GM23338 (cell line): ENCODE measurements at regions not wholly inside any gene's neighbourhood (a gene's known extent, or its start where the extent isn't known, plus 50 kb on each side); places are given as distances from the start of the nearest gene placed in this dataset.

Experiments used
- ATAC-seq: fragments of 200-7000 bp; cut with Tn5 transposase; 3 replicates; pipeline ENCODE4 v1.9.1; 2020
- DNase-seq: peaks from one replicate; pipeline ENCODE4 v3.0.0-alpha.2; 2015; ENCODE audit warnings: low spot score
- H2AFZ ChIP-seq: fragments of 200-600 bp; sonication (generic); 2 replicates; pipeline ENCODE4 v1.8.0; 2016; ENCODE audit warnings: antibody characterized with exemption, mild to moderate bottlenecking, moderate library complexity
- H3F3A ChIP-seq: fragments of 200-600 bp; sonication (generic); replicated peaks from 2 replicates; pipeline ENCODE4 v1.8.0; 2017; ENCODE audit warnings: antibody characterized with exemption, mixed run types, low read depth
- H3K27ac ChIP-seq: fragments of 200-600 bp; sonication (generic); 2 replicates; pipeline ENCODE4 v1.6.1; 2016; ENCODE audit warnings: low read depth
- H3K27me3 ChIP-seq: fragments of 200-600 bp; sonication (generic); 2 replicates; pipeline ENCODE4 v1.8.0; 2016; ENCODE audit warnings: mild to moderate bottlenecking, mixed run types, moderate library complexity; ENCODE audit not compliant: insufficient read depth
- H3K36me3 ChIP-seq: fragments of 200-600 bp; sonication (generic); 2 replicates; pipeline ENCODE4 v1.8.0; 2016; ENCODE audit warnings: mild to moderate bottlenecking; ENCODE audit not compliant: insufficient read depth
- H3K4me1 ChIP-seq: fragments of 200-600 bp; sonication (generic); 2 replicates; pipeline ENCODE4 v1.8.0; 2016; ENCODE audit warnings: mild to moderate bottlenecking, moderate library complexity; ENCODE audit not compliant: insufficient read depth
- H3K4me2 ChIP-seq: fragments of 200-600 bp; sonication (generic); 2 replicates; pipeline ENCODE4 v1.7.1; 2017; ENCODE audit warnings: mixed run types
- H3K4me3 ChIP-seq: fragments of 200-600 bp; sonication (generic); 2 replicates; pipeline ENCODE4 v1.6.1; 2016; ENCODE audit warnings: mixed run types
- H3K79me2 ChIP-seq: fragments of 200-600 bp; sonication (generic); replicated peaks from 2 replicates; pipeline ENCODE4 v1.8.0; 2017; ENCODE audit warnings: mild to moderate bottlenecking; ENCODE audit not compliant: insufficient read depth
- H3K9me2 ChIP-seq: fragments of 200-600 bp; sonication (generic); 2 replicates; pipeline ENCODE4 v1.8.0; 2017; ENCODE audit not compliant: insufficient read depth
- H4K20me1 ChIP-seq: fragments of 200-600 bp; sonication (generic); replicated peaks from 2 replicates; pipeline ENCODE4 v1.8.0; 2017; ENCODE audit warnings: mild to moderate bottlenecking; ENCODE audit not compliant: insufficient read depth
- H3K27ac Mint-ChIP-seq: 2 replicates; pipeline ENCODE4 v1.8.0; 2020; ENCODE audit warnings: inconsistent platforms, mild to moderate bottlenecking, moderate library complexity, mixed read lengths
- H3K27me3 Mint-ChIP-seq: 3 replicates; pipeline ENCODE4 v1.8.0; 2022; ENCODE audit warnings: low read depth, mild to moderate bottlenecking, moderate library complexity, mixed read lengths, inconsistent platforms; ENCODE audit not compliant: insufficient read depth, poor library complexity
- H3K36me3 Mint-ChIP-seq: 3 replicates; pipeline ENCODE4 v1.8.0; 2021; ENCODE audit warnings: low read depth, mild to moderate bottlenecking, inconsistent platforms, moderate library complexity, mixed read lengths
- H3K4me1 Mint-ChIP-seq: 3 replicates; pipeline ENCODE4 v1.8.0; 2020; ENCODE audit warnings: mild to moderate bottlenecking, inconsistent platforms, mixed read lengths
- H3K4me3 Mint-ChIP-seq: 3 replicates; pipeline ENCODE4 v1.8.0; 2021; ENCODE audit warnings: moderate library complexity, mild to moderate bottlenecking, inconsistent platforms, mixed read lengths
- H3K9me3 Mint-ChIP-seq: 3 replicates; pipeline ENCODE4 v1.8.0; 2020; ENCODE audit warnings: moderate library complexity, mild to moderate bottlenecking, inconsistent platforms, mixed read lengths
- CREB1 ChIP-seq: fragments of 250-450 bp; sonication (Bioruptor Pico); IDR thresholded peaks from 2 replicates; pipeline ENCODE4 v1.5.0; 2020; ENCODE audit warnings: low read depth, mild to moderate bottlenecking, moderate library complexity
- EZH2 ChIP-seq: fragments of 200-600 bp; sonication (generic); IDR thresholded peaks from one replicate; pipeline ENCODE4 v1.8.0; 2017; ENCODE audit warnings: antibody characterized with exemption, mild to moderate bottlenecking, low read depth; ENCODE audit not compliant: unreplicated experiment
- EZH2phosphoT487 ChIP-seq: fragments of 200-600 bp; sonication (generic); IDR thresholded peaks from one replicate; pipeline ENCODE4 v1.8.1; 2018; ENCODE audit warnings: antibody characterized with exemption; ENCODE audit not compliant: unreplicated experiment
- JUNB ChIP-seq: IDR thresholded peaks from one replicate; pipeline ENCODE4 v1.6.1; 2016; ENCODE audit warnings: antibody characterized with exemption; ENCODE audit not compliant: unreplicated experiment
- TF ChIP-seq, protein P1 (sequence below): IDR thresholded peaks from 2 replicates; pipeline ENCODE4 v1.6.1; 2016; ENCODE audit warnings: antibody characterized with exemption
- TF ChIP-seq, protein P2 (sequence below), 2 experiments: fragments of 200-600 bp in 1 of 2; sonication (generic) in 1 of 2; conservative IDR thresholded peaks; 2 replicates each; pipeline versions ENCODE4 v1.5.1 to v1.6.1; 2016 to 2017; ENCODE audit warnings: antibody characterized with exemption in 2 of 2, low read depth in 2 of 2, mild to moderate bottlenecking in 2 of 2, moderate library complexity in 1 of 2

DNA sequence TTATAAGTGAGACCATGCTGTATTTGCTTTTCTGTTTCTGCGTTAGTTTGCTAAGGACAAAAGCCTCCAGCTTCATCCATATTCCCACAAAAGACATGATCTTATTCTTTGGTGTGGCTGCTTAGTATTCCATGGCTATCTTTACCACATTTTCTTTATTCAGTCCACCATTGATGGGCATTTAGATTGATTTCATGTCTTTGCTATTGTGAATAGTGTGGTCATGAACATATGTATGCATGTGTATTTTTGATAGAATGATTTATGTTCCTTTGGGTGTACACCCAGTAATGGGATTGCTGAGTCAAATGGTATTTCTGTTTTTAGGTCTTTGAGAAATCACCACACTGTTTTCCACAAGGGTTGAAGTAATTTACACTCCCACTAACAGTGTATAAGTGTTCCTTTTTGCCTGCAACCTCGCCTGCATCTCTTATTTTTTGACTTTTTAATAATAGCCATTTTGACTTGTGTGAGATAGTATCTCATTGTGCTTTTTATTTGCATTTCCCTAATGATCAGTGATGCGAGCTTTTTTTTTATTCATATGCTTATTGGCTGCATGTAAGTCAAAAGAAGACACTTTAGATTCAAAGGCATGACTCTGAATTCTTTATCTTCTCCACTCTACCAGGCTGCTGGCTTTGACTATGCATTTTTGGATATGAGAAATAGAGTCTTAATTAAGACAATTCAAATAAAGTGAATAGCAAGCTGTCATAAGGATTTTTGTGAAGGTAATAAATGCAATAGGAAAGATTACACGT lies 183.3 kb upstream of the SYNPR start:
- peaks cover 33% of the 10 kb centered on the region for H3K4me1 ChIP-seq
- no peaks in the 10 kb centered on the region for H3K36me3 ChIP-seq
- H3K4me2 ChIP-seq = peak overlapping the region; percentile 26
- H3K27ac Mint-ChIP-seq = peak overlapping the region; percentile 45
- H3K9me2 ChIP-seq = no peaks in the 10 kb centered on the region
- H3K4me3 Mint-ChIP-seq = no peak overlapping the region
- H3K9me3 Mint-ChIP-seq = peaks cover 3% of the 10 kb centered on the region; the same call in 1 of the 3 replicates
- ATAC-seq (no peak), DNase-seq (no peak)
- peaks cover 9% of the 10 kb centered on the region for H3K36me3 Mint-ChIP-seq
- peaks cover 2% of the 10 kb centered on the region for H3K27me3 Mint-ChIP-seq
- H4K20me1 ChIP-seq = no peaks in the 10 kb centered on the region
- peaks cover 37% of the 10 kb centered on the region for H3K4me1 Mint-ChIP-seq
- no peaks in the 10 kb centered on the region for H3K79me2 ChIP-seq
- TF ChIP-seq JUNB (no peak), CREB1 (CRISPR knock-in tag) (no peak), EZH2phosphoT487 (no peak)
- TF ChIP-seq, protein P1, sequence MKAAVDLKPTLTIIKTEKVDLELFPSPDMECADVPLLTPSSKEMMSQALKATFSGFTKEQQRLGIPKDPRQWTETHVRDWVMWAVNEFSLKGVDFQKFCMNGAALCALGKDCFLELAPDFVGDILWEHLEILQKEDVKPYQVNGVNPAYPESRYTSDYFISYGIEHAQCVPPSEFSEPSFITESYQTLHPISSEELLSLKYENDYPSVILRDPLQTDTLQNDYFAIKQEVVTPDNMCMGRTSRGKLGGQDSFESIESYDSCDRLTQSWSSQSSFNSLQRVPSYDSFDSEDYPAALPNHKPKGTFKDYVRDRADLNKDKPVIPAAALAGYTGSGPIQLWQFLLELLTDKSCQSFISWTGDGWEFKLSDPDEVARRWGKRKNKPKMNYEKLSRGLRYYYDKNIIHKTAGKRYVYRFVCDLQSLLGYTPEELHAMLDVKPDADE = no peak
- no peak overlapping the region for H2AFZ ChIP-seq
- no peaks in the 10 kb centered on the region for H3F3A ChIP-seq
- no peak overlapping the region for H3K27ac ChIP-seq
- no peaks in the 10 kb centered on the region for H3K27me3 ChIP-seq
- no peak overlapping the region for H3K4me3 ChIP-seq

DNA sequence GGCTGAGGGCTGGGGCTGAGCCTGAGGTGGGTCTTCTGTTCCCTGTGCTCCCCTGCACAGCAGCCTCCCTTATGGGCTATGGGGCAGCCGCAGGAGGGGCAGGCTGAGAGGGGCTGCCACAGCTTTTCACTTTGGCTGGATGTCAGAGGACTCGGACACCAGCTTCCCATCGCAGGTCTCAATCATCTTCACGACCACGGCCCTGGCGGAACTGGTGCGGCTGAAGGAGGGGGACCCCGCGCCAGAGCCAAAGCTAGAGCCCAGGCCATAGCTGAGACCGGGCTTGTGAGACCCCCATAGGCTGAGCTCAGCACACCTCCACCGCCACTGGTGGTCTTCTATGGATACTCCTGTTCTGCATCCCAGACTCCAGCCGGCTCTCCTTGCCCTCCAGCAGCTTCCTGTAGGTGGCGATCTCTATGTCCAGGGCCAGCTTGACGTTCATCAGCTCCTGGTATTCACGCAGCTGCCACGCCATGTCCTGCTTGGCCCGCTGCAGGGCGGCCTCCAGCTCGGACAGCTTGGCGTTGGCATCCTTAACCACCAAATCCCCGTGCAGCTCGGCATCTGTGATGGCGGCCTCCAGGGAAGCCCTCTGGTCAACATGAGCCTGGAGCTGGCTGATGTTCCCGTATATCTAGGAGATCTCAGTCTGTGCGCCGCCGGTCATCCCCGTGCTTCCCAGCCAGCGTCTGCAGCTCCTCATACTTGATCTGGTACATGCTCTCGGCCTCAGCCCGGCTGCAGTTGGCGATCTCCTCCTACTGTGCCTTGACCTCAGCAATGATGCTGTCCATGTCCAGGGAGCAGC lies 181.7 kb upstream of the SYNPR start:
- DNase-seq = no peak
- TF ChIP-seq, protein P2, sequence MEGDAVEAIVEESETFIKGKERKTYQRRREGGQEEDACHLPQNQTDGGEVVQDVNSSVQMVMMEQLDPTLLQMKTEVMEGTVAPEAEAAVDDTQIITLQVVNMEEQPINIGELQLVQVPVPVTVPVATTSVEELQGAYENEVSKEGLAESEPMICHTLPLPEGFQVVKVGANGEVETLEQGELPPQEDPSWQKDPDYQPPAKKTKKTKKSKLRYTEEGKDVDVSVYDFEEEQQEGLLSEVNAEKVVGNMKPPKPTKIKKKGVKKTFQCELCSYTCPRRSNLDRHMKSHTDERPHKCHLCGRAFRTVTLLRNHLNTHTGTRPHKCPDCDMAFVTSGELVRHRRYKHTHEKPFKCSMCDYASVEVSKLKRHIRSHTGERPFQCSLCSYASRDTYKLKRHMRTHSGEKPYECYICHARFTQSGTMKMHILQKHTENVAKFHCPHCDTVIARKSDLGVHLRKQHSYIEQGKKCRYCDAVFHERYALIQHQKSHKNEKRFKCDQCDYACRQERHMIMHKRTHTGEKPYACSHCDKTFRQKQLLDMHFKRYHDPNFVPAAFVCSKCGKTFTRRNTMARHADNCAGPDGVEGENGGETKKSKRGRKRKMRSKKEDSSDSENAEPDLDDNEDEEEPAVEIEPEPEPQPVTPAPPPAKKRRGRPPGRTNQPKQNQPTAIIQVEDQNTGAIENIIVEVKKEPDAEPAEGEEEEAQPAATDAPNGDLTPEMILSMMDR (conservative IDR thresholded peaks at IDR 0.05; ENCODE audit: low read depth in 2 of 2) = peak; percentile 38 to 68
- TF ChIP-seq EZH2 (no peak), EZH2phosphoT487 (no peak)
- peaks cover 2% of the 10 kb centered on the region for H3K27me3 Mint-ChIP-seq

More for the DNA sequence above, 181.7 kb upstream of the SYNPR start:
- Histone ChIP-seq H3K27ac (no peak overlapping the region), H3K4me1 (peaks cover 28% of the 10 kb centered on the region), H4K20me1 (no peaks in the 10 kb centered on the region; the same call in 1 of the 2 replicates), H3K4me2 (no peak overlapping the region), H3K4me3 (no peak overlapping the region), H3K27me3 (no peaks in the 10 kb centered on the region), H3K36me3 (no peaks in the 10 kb centered on the region), H2AFZ (no peak overlapping the region), H3K9me2 (no peaks in the 10 kb centered on the region), H3K79me2 (no peaks in the 10 kb centered on the region), H3F3A (no peaks in the 10 kb centered on the region)
- H3K27ac Mint-ChIP-seq = no peak overlapping the region
- no peak overlapping the region for H3K4me3 Mint-ChIP-seq
- peaks cover 3% of the 10 kb centered on the region; the same call in 1 of the 3 replicates for H3K9me3 Mint-ChIP-seq
- H3K36me3 Mint-ChIP-seq = peaks cover 9% of the 10 kb centered on the region
- no peak for ATAC-seq
- H3K4me1 Mint-ChIP-seq = peaks cover 32% of the 10 kb centered on the region
